ENCODE measurements at regions not wholly inside any gene's neighbourhood (a gene's known extent, or its start where the extent isn't known, plus 50 kb on each side); places are given as distances from the start of the nearest gene placed in this dataset.

DNA sequence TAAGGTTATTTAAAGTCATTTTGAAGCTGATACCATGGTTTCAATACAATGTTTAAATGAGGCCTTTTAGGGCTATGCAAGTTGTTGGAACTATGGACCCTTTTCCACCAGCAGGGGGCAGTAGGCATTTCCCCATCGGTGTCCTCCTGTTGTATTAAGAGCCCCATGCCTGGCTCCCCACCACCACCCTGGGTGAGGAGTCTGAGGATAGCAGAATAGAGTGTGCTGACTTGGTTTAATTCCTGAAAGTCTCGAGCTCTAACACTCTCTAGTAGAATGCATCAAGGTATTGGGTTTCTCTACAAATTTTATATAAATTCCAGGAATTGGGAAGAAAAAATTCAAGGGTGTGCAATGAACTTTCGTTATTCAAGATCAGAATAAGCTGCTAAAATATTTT is 234.8 kb upstream of the JADE1 start:
- Histone ChIP-seq H3K79me2 (ENCODE audit: control insufficient read depth, insufficient read depth, low read length) (no peaks in the 10 kb centered on the region), H3K36me3 (ENCODE audit: control insufficient read depth, insufficient read depth, low read length) (no peaks in the 10 kb centered on the region), H3K27ac (ENCODE audit: extremely low read depth, low read depth, low read length) (no peak overlapping the region), H3K9me1 (ENCODE audit: control insufficient read depth, insufficient read depth, low read length) (no peaks in the 10 kb centered on the region), H3K27me3 (ENCODE audit: control insufficient read depth in 2 of 2, insufficient read depth in 2 of 2, low read length in 2 of 2) (no peaks in the 10 kb centered on the region), H3K9ac (ENCODE audit: insufficient read depth in 1 of 2, low read depth in 2 of 2, low read length in 2 of 2) (no peak overlapping the region), H3K4me2 (ENCODE audit: insufficient read depth, low read length) (no peak overlapping the region), H4K20me1 (replicated peaks; ENCODE audit: control insufficient read depth, insufficient read depth, low read length) (no peaks in the 10 kb centered on the region), H3K9me3 (replicated peaks; ENCODE audit: control insufficient read depth, insufficient read depth, low read depth, low read length) (no peaks in the 10 kb centered on the region), H3K4me3 (no peak overlapping the region), H3K4me1 (replicated peaks in 1 of 2; ENCODE audit: control insufficient read depth in 2 of 2, insufficient read depth in 2 of 2, low read length in 2 of 2) (peaks cover 6 to 8% of the 10 kb centered on the region in 2 experiments; a peak in 3 of 5 replicates), H2AFZ (ENCODE audit: low read depth, low read length) (no peak overlapping the region)
- intact Hi-C loops (cut with micrococcal nuclease): loop anchor here (1.0 to 10.0 kb wide), 6 partner anchors 70 to 520 kb away; partner anchors contain the start of genes C4orf33, JADE1 and SCLT1
- CTCF ChIA-PET (ENCODE audit: low intra/inter-chr PET ratio): interaction anchor here (0.7 to 1.0 kb wide), 2 partner anchors 70 to 235 kb away, joined by 3 read pairs; partner anchors contain the start of gene JADE1
- 9% methylated on average over 3 of the region's 3 CpGs for WGBS (ENCODE audit: insufficient coverage, low coverage, missing lambda C conversion rate)
- in situ Hi-C loops (cut with MboI): loop anchor here (5.0 to 10.0 kb wide), 2 partner anchors 293 to 390 kb away; no protein-coding TSS in a partner anchor
- DNase-seq (ENCODE audit: extremely low read depth in 1 of 4, low spot score in 3 of 4): peak; percentile 79 to 89 (median 80)
- FAIRE-seq: peak; percentile 82
- no TSS peak for BruUV-seq (replicated peaks)
- POLR2A ChIA-PET: interaction anchor here (0.6 to 1.1 kb wide), 3 partner anchors 9 to 319 kb away, joined by 3 to 5 read pairs (median 4); no protein-coding TSS in a partner anchor
- peak; percentile 96 for ATAC-seq
- peak; percentile 84 for TF ChIP-seq RAD21 (CRISPR knock-in tag; conservative IDR thresholded peaks at IDR 0.05 in 1 of 2, IDR thresholded peaks at IDR 0.05 in 1 of 2)
- TF ChIP-seq, protein P1, sequence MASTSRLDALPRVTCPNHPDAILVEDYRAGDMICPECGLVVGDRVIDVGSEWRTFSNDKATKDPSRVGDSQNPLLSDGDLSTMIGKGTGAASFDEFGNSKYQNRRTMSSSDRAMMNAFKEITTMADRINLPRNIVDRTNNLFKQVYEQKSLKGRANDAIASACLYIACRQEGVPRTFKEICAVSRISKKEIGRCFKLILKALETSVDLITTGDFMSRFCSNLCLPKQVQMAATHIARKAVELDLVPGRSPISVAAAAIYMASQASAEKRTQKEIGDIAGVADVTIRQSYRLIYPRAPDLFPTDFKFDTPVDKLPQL (IDR thresholded peaks at IDR 0.05; ENCODE audit: extremely low read depth, insufficient read length): no peak
- TF ChIP-seq EP300 (IDR thresholded peaks at IDR 0.05; ENCODE audit: low read length): peak; percentile 11; the same call in 1 of the 2 replicates
- no peak for TF ChIP-seq PML (IDR thresholded peaks at IDR 0.05; ENCODE audit: low read length)
- TF ChIP-seq RUNX1 (IDR thresholded peaks at IDR 0.05; ENCODE audit: low read depth): no peak
- no peak for TF ChIP-seq RFX7 (CRISPR knock-in tag; IDR thresholded peaks at IDR 0.05)
- TF ChIP-seq, protein P2, sequence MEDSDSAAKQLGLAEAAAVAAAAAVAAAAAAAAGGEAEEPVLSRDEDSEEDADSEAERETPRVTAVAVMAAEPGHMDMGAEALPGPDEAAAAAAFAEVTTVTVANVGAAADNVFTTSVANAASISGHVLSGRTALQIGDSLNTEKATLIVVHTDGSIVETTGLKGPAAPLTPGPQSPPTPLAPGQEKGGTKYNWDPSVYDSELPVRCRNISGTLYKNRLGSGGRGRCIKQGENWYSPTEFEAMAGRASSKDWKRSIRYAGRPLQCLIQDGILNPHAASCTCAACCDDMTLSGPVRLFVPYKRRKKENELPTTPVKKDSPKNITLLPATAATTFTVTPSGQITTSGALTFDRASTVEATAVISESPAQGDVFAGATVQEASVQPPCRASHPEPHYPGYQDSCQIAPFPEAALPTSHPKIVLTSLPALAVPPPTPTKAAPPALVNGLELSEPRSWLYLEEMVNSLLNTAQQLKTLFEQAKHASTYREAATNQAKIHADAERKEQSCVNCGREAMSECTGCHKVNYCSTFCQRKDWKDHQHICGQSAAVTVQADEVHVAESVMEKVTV (CRISPR knock-in tag; IDR thresholded peaks at IDR 0.05): peak; percentile 75
- TF ChIP-seq PURB (CRISPR knock-in tag; IDR thresholded peaks at IDR 0.05; ENCODE audit: low read depth): no peak
- no peak for TF ChIP-seq HLTF (IDR thresholded peaks at IDR 0.05)
- no peak for TF ChIP-seq ZC3H11A (IDR thresholded peaks at IDR 0.05; ENCODE audit: low read depth, low read length)
- TF ChIP-seq ZNF217 (CRISPR knock-in tag; IDR thresholded peaks at IDR 0.05): no peak
- TF ChIP-seq RNF2 (IDR thresholded peaks at IDR 0.05): peak; percentile 47; the same call in 1 of the 2 replicates
- TF ChIP-seq CBFA2T2 (conservative IDR thresholded peaks at IDR 0.05): no peak
- TF ChIP-seq MTF1 (CRISPR knock-in tag; IDR thresholded peaks at IDR 0.05; ENCODE audit: borderline replicate concordance): no peak
- peak in 1 of 2 experiments; percentile 61; a peak in 1 of 4 replicates for TF ChIP-seq MAZ (CRISPR knock-in tag; conservative IDR thresholded peaks at IDR 0.05 in 1 of 2, IDR thresholded peaks at IDR 0.05 in 1 of 2)
- TF ChIP-seq FOXP1 (CRISPR knock-in tag; IDR thresholded peaks at IDR 0.05): no peak
- TF ChIP-seq ZNF232 (CRISPR knock-in tag; IDR thresholded peaks at IDR 0.05): no peak
- TF ChIP-seq ZNF184 (CRISPR knock-in tag; IDR thresholded peaks at IDR 0.05): no peak
- no peak for TF ChIP-seq ZBED1 (IDR thresholded peaks at IDR 0.05)
- 0 out of 2 replicates have a peak, but pooled peaks have one; percentile 9 for TF ChIP-seq TEAD4 (IDR thresholded peaks at IDR 0.05; ENCODE audit: low read length)
- TF ChIP-seq TEAD4 (CRISPR knock-in tag; IDR thresholded peaks at IDR 0.05; ENCODE audit: borderline replicate concordance): no peak
- TF ChIP-seq, protein P3, sequence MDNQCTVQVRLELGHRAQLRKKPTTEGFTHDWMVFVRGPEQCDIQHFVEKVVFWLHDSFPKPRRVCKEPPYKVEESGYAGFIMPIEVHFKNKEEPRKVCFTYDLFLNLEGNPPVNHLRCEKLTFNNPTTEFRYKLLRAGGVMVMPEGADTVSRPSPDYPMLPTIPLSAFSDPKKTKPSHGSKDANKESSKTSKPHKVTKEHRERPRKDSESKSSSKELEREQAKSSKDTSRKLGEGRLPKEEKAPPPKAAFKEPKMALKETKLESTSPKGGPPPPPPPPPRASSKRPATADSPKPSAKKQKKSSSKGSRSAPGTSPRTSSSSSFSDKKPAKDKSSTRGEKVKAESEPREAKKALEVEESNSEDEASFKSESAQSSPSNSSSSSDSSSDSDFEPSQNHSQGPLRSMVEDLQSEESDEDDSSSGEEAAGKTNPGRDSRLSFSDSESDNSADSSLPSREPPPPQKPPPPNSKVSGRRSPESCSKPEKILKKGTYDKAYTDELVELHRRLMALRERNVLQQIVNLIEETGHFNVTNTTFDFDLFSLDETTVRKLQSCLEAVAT (IDR thresholded peaks at IDR 0.05): no peak
